Fibroblast of gingiva (primary cell): ENCODE measurements at regions not wholly inside any gene's neighbourhood (a gene's known extent, or its start where the extent isn't known, plus 50 kb on each side); places are given as distances from the start of the nearest gene placed in this dataset.
"Not testable (repeated sequence)": the region's sequence is repeated elsewhere in the genome, so short reads cannot be mapped to it uniquely, and the experiment has no call there.

Source experiments
- DNase-seq: peaks from one replicate; pipeline ENCODE4 v3.0.0-alpha.2; 2011; ENCODE audit warnings: low read depth

DNA sequence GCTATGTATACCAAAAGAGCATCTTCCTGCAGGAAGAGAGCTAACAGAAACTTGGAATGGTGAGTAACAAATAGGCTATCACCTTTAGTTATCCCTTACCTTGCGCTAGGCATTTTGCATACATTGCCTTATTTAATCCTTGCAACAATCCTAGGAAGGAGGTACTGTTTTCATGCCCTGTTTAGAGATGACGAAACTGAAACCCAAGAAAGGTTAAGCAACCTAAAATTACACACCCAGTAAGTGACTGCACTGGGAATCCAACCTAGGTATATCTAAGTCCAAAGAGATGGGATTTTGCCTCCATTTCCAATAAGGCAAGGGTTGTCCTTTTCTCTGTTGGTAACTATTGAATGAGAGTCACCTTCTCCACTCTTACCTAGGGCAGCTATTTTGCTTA is 144.5 kb downstream of the TM2D1 start:
- DNase-seq, result no peak

DNA sequence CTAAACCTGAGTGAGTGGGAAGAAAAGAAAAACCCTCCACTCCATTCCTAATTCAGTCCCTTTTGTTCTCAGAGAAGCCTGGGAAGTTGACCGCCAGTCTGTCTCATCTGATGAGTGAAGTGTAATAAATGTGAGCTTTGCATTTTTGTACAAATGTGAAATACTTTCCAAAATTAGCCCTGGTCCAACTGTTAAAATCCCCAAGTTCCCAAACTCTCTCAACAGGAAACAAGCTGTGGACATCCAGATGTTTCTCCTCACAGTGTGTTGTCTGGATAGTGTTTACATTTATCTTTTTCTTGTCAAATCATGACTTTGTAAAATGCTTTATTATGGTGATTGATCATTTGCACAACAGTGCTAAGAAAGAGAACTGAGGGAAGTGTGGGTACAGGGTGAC is 145.1 kb downstream of the TM2D1 start:
- no peak for DNase-seq

DNA sequence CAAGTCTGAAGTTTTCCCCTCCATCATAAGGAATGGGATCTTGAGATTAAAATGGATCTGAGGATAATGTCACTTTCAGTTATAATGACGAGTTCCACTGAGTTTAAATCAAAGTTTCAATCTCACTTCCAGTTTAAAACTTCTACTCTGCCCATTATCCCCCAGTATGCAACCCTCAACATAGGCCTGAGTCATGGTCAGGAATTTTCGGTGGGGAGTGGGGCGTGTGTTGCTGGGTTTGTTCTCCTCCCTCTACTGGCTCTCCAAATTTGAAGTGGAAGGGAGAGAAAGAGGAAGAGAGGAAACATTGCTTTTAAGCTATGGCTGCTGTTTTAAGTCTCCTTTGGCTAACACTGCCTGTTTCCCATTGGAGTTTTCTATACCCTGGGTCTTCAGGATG is 152.9 kb downstream of the TM2D1 start:
- no peak for DNase-seq

DNA sequence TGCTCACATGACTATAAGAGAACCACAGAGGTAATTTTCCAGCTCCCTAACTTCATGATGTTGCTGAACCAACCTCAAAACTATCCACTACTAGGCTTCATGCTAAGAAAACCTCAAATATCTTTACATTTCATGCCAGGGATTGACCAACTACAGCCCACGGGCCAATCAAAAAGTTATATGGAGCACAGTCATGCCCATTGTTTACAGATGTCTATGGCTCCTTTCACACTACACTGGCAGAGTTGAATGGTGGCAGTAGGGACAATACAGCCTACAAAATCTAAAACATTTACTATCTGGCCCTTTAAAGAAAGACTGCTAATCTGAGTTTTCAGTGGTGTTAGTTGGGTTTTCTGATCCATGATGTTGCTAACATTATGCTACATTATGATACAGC is 154.8 kb downstream of the TM2D1 start:
- DNase-seq, result peak; percentile 13

DNA sequence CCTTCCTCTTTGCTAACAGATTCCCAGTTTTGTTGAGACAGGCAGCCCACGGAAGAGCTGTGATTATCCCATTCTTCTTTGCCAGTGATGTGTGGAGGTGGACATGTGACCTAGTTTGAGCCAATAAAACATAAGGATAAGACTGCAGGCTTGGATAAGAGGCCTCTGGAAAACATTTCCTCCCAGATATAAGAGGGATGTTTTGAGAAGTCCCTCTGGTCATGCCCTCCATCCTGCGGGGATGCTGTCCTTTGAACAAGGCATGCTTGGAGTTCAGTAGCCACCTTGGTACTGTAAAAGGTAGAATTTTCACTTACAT is 155.7 kb downstream of the TM2D1 start:
- no peak for DNase-seq

DNA sequence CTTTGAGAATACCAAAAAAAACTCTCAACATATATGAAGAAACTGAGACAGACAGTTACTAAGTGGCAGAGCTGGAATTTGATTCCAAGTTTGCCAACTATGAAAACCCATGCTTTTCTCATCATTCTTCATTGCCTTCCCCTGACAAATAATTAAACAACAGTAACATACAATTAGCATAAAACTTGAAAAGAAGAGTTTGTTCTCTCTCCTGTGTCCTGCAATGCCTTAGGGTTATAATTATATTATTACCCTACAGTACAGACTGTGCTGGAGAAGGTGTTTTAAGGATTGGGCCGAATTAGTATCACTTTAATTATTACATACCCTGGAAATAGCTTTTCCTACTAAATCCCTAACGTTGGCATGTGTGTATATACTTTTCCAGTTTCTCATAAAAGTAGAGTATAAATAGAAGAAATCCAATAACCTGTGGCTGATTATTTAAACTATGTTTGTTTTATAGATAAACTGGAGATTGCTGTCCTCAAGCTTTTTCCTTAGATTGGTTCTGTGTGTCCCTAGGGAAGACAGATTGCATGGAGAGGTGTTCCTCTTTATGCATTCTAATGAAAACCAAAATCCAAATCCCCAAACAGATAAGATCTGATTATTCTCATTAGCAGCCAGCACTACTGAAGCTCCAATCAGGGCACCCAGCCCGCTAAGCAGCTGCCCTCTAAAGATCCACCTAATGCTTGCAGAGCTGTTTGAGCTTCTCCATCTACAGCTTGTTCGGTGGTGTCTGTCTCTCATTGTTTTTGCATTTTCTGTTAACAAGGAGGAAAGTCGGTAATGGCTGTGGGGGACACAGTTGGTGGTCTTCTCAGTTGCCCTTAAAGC is 156.3 kb downstream of the TM2D1 start:
- no peak for DNase-seq

DNA sequence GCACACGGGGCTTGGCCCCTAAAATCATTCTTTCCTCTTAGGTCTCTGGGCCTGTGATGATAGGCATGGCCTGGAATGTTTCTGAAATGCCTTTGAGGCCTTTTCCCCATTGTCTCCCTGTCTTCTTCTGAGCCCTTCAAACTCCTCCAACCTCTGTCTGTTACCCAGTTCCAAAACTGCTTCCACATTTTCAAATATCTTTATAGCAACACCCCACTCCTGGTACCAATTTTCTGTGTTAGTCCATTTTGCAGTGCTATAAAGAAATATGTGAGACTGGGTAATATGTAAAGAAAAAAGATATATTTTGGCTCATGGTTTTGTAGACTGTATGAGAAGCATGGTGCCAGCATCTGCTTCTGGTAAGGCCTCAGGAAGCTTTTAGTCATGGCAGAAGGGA is 158.8 kb downstream of the TM2D1 start:
- DNase-seq, result no peak

DNA sequence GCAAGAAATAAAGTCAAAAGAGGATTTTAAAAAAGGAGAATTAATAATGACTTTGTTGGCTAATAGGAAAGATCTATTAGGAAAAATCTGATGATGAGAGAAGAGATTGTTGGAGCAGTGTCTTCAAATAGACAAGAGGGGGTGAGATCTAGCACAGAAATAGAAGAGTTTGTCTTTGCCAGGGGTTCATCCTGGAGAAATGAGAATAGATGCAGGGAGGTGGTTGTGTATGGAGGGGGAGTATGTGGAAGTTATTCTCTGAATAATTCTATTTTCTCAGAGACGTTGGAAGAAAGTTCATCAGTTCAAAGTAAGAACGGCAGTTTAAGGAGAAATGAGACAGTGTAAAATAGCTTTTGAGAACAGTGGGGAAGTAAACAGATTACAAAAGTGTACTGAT is 161.3 kb downstream of the TM2D1 start:
- no peak for DNase-seq

DNA sequence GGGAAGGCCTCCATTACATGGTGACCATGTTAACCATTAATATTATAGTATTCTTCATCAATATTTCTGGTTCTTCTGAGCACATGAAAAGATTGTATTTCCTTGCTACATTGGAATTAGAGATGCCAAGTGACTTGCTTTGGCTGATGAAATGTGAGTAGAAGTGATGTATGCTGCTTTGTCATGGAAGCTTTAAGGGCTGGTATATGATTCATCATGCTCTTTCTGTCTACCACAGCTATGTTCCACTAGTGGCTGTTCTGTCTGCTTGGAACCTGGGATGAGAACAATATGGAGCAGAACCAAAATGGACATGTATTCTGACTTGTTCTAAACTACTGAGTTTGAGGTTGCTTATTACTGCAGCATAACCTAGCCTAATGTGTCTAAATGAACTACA is 163.3 kb downstream of the TM2D1 start:
- peak; percentile 55 for DNase-seq

DNA sequence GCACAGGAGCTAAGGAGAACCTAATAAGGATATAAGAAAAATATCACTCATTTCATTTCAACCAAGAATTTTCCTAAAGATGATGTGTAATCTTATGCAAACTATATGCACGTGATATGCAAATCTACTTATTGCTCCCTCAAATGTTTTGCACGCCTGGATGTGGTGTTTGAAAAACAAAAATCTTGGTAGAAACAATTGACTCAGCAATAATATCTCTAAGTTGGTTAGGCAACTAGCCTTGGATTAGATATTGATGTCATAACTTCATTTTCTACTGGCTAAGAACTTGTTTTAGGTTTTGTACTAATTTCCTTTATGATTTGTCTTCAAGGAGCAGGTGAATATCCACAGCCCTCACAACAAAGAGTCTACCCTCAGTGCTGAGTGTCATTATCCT is 164.6 kb downstream of the TM2D1 start:
- DNase-seq, result no peak

DNA sequence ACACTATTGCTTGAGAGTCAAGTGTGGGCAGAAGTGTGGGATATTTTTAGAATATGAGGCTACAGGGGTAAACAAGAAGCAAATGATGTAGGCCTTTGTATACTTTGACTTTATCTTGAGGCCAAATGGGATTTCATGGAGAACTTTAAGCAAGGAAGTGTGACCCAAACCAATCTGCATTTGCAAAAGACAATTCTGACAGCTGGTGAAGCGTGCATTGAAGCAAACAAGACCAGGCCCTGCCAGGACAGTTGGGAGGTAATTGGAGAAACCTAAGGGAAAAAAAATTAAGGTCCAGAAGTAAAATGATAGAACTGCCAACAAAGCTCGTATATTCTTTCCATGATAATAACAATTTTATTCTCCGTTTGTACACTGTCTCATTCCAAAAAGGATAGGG is 168.3 kb downstream of the TM2D1 start:
- DNase-seq, result no peak

DNA sequence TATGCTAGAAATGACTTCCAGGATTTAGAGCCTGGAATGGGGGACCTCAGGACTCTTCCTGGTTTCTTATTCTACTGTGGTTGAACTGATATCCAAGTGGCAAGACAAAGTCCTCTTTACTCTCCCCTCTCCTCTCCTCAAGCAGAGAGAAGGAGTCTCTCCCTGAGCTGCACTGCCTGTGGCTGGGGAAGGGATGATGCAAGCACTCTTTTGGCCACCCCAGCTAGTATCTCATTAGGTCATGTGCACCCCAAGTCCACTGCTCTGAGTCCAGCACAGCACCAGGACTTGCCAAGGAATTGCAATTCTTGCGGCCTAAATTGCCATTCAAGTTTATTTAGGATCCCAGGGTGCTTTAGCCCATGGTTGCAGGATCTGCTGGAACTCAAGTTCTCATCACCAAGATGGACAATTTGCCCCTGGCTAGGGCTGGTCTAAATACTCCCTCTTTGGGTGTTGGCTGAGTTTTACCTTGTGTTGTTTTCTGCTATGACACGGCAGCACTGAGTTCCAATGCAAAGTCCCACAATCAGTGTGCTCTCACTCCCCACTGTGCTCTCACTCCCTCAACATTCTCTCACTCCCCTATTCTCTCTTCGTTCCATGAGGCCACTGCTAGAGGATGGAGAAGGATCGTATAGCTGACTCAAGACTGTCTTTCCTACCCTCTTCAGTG is 172.2 kb downstream of the TM2D1 start:
- no peak for DNase-seq

DNA sequence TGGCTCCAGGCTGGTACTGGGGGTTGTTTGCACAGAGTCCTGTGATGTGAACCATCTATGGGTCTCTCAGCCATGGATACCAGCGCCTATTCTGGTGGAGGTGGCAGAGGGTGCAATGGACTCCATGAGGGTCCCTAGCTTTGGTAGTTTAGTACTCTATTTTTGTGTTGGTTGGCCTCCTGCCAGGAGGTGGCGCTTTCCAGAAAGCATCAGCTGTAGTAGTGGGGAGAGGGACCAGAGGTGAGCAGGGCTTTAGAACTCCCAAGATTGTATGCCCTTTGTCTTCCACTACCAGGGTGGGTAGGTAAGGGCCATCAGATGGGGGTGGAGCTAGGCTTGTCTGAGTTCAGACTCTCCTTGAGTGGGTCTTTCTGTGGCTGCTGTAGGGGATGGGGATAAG is 177.6 kb downstream of the TM2D1 start:
- DNase-seq, result not testable (repeated sequence)

DNA sequence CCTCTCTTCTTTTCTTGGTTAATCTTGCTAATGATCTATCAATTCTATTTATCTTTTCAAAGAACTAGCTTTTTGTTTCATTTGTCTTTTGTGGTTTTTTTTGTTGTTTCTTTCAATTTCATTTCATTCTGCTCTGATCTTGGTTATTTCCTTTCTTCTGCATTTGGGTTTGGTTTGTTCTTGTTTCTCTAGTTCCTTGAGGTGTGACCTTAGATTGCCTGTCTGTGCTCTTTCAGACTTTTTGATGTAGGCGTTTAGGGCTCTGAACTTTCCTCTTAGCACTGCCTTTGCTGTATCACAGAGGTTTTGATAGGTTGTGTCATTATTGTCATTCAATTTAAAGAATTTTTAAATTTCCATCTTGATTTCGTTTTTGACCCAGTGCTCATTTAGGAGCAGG is 180.1 kb downstream of the TM2D1 start:
- not testable (repeated sequence) for DNase-seq

DNA sequence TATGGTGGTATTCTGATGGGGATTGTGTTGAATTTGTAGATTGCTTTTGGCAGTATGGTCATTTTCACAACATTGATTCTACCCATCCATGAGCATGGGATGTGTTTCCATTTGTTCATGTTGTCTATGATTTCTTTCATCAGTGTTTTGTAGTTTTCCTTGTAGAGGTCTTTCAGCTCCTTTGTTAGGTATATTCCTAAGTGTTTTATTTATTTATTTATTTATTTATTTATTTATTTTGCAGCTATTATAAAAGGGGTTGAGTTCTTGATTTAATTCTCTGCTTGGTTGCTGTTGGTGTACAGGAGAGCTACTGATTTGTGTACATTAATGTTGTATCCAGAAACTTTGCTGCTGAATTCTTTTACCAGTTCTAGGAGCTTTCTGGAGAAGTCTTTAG is 181.4 kb downstream of the TM2D1 start:
- not testable (repeated sequence) for DNase-seq

DNA sequence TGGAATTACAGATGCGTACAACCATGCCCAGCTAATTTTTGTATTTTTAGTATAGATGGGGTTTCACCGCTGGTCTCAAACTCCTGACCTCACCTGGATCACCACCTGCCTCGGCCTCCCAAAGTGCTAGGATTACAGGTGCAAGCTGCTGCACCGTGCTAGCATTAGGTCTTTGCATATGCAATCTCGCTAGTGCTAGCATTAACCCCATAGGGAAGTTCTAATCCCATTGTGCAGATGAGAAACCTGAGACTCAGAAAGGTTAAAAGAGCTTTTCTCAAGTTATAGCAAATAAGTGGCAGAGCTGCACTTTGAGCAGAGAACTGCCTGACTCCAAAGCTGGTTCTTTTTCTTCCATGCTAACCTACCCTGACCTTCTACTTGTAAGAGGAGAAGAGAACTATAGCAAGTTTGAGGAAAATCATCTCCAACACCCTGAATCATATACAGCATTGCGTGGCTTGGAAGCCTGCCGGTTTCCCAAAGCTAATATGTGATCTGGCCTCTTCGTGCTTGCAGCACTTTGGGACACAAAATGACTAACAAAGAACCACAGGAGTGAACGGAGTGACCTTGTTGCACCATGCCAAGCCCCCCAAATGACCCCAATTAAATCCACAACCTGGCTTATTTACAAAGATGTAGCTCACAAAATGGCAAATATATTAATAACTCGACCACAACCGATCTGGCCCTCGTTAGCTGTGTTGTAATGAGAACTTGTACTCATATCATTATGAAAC is 185.1 kb downstream of the TM2D1 start:
- peak; percentile 96 for DNase-seq

DNA sequence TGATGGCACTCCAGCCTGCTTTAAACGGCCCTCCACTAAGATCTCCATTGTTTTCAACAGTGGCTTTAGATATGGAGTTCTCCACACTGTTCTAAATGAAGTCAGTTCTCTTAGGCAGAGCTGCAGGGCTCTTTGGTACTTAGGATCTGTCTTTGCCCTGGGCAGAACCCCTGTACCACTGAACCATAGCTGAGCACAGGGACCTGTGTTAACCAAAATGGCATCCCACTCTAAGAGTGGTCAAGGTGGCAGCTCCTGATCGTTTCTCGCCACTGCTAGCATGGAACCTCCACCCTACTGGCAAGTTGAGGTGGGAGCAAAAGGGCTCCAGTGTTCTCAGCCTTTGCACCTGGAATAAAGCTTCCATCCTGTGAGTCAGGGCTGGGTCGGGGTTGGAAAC is 186.7 kb downstream of the TM2D1 start:
- DNase-seq, result no peak

DNA sequence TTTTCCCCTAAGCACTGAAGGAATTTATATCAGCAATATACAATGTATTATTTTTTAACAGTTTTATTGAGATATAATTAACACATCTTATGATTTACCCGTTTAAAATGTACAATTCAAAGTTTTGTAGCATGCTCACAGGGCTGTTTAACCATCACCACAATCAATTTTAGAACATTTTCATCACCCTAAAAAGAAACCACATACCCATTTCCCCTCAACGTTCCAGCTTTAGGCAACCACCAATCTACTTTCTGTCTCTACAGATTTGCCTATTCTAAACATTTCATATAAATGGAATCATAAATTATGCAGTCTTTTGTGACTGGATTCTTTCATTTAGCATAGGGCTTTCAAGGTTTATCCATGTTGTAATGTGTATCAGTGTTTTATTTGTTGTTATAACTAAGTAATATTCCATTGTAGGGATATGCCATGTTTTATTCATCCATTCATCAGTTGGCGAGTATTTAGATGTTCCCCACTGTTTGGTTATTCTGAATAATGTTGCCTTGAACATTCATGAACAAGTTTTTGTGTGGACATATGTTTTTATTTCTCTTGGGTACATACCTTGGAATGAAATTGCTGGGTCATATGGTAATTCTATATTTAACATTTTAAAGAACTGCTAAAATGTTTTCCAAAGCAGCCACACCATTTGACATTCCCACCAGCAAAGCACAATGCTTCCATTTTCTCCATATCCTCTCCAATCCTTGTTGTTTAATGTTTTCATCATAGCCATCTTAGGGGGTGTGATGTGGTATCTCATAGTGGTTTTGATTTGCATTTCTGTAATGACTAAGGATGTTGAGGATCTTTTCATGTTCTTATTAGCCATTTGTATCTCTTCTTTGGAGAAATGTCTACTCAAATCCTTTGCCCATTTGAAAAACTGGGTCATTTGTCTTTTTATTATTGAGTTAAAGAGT is 188.5 kb downstream of the TM2D1 start:
- no peak for DNase-seq

DNA sequence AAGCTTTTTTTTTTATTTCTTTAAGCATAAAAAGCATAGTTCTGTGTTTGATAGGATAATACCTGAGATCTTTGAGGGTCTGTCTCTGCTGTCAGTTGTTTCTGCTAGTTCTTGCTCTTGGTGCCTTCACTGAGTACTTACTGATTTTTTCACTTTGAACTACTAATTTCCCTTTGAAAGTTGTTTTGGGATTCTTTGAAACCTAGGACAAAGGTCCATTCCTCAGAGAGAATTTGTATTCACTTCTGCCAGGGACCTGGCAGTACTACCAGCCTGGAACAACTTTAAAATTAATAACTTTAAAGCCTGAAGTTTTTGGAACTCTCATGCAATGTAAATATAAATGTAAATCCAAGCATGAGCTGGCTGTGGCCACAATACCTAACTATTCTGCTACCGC is 190.1 kb downstream of the TM2D1 start:
- DNase-seq, result no peak

DNA sequence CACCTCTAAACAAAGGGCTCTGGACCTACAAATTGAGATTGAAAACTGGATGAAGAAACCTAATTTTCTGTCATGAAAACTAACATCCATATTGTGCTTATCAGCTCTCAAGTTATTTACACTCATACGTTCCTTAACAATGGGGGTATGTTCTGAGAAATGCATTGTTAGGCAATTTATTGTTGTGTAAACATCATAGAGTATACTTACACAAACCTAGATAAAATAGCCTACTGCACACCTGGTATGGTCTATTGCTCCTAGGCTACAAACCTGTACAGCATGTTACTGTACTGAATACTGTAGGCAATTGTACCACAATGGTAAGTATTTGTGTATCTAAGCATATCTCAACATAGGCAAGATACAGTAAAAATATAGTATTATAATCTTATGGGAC is 191.4 kb downstream of the TM2D1 start:
- no peak for DNase-seq

DNA sequence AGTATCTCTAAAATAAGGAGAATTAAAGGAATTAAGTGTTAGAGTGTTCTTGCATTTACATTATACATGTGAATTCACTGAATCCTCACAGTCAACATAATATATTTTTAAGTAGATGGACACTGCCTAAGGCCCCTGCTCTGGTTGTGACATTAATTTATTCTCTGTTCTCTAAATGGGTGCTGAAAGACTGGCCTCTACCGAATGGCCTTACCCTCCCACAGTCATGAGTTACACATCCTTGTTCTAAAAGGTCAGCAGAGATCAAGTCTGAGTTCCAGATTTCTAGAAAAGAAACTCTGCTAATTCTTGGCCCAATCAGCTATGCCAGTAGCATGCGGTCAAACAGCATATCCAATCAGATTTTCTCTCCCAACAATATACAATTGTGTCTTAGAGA is 193.2 kb downstream of the TM2D1 start:
- no peak for DNase-seq
